CD4-positive, alpha-beta T cell treated with Interleukin-4 for 1 hour (primary cell): ENCODE measurements at regions not wholly inside any gene's neighbourhood (a gene's known extent, or its start where the extent isn't known, plus 50 kb on each side); places are given as distances from the start of the nearest gene placed in this dataset.

Source experiments
- DNase-seq, 2 donors: peaks; one replicate each; pipeline ENCODE4 v3.0.0-alpha.2; 2020 to 2022

DNA sequence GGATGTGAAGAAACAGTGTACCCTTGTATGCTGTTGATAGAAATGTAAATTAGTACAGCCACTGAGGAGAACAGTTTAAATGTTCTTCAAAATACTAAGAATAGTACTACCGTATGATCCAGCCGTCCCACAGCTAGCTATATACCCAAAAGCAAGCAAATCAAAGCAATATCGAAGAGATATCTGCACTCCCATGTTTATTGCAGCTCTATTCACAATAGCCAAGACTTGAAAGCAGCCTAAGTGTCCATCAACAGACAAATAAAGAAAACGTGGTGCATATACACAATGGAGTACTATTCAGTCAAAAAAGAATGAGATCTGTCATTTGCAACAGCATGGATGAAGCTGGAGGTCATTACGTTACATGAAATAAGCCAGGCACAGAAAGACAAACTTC lies 88.5 kb upstream of the SLC38A4 start:
- DNase-seq: no peak

DNA sequence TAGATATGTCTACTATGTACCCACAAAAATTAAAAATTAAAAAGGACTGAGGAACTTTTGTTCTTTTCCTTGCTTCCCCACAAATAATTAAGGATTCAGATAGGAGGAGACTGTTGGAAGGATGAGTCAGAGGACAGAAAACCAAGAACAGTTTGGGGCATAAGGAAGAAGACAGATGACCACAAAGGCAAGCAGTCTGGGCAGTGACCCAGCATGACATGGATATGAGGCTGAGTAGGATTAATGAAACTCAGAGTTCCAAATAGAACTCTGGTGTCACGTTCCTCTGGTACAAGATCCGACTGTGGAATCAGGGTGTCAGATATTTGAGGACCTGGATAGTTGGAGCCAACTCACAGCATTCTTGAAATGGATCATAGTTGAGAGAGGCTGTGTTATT lies 89.3 kb upstream of the SLC38A4 start:
- DNase-seq: no peak

DNA sequence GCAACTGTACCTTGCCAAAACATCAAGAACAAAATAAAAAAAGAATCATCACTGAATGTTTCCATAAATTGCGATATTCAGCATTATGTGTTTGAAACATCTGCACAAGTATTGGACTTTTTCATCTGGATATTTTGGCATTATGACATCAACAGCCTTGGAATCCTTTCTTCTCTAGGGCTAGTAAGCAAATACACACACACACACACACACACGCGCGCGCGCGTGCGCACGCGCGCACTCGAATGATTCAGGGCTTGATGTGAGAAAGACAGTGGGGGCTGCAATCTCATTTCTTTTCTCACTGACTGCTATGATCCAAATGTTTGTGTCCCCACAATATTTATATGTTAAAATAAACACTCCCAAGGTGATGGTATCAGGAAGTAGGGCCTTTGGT lies 90.0 kb upstream of the SLC38A4 start:
- DNase-seq: no peak

DNA sequence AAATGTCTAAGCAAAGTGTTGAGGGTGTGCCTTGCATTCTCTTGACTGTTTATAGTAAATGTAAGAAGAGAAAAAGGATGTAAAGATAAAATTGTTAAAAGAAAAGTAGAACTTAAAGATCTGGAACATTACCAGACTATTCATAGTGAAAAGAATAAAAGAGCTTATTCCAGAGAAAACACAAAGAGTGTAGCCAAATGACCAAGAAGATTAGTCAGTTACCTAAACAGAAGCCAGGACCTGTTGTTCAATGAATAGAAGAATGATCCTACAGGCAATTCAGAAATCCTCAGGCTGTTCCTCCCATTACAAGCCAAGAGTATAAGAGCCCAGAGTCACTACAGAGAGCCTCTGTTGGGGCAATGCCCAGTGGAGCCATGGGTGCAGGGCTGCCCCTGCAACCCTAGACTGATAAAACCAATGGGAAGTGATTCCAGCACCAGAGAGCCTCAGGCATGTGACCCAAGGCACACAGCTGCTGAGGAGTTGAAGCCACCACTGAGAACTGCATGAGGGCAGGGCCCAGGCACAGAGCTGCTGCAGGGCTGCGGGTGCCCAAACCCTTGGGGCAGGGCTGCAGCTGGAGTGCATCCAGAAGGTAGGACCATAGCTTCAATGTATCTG lies 91.1 kb upstream of the SLC38A4 start:
- no peak for DNase-seq

DNA sequence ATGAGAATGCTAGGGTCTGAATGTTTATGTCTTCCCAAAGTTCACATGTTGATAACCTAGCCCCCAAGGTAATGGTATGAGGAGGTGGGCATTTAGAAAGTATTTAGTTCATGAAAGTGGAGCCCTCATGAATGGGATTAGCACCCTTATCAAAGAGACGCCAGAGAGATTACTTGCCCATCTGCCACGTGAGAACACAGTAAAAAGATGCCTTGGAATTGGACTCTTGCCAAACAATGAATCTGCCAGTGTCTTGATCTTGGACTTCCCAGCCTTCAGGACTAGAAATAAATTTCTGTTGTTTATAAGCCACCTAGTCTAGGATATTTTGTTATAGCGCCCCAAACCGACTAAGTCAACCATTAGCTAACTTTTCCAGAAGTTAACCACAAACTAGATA lies 92.0 kb upstream of the SLC38A4 start:
- DNase-seq: no peak

DNA sequence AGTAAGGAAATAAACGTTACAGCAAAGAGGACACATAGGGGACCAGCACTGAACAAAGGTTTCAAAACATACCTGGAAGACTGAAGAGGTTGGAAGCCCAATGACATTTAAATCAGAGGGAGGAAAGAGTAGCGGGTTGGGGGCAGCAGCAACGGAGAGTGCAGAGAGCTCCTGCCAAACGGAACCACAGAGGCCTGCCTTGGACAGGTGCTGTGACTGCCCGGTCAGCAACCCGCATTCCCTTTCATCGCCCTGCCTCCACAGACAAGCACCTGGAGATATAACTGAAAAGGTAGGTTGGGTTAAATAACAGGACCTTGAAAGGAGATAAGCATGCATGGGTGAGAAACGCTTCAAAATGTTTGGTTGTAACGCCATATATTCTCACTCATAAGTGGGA lies 92.8 kb upstream of the SLC38A4 start:
- no peak for DNase-seq

DNA sequence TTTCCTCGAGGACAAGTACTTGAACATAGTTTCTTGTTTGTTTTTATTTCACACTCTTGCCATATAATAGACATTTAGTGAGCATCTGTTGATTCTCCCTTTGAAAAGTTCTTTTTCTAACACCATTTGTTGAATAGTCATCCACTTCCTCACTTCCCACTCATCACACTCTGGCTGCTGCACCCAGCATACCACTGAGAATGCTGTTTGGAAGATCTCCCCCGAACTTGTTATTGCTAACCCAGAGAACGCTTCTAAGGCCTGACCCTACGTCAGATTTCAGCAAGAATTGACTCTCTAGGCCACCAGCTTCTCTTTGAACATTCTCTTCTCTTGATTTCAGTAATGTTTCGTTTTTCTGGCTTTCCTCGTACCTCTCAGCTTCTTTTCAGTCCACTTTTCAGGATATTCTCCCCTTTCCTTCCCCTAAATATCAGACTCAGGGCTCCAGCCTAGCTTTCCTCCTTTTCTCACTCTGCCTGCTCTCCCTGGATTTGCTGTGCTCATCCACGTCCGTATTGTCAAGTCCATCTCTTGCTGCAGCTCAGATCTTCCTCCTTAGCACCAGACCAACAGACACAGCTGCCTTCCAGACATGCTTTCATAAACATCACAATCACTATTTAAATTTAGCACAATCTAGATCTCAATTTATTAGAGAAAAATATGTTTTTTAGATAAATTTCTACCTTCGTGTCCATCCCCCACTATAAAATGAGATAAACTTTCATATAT lies 94.0 kb upstream of the SLC38A4 start:
- DNase-seq: no peak

DNA sequence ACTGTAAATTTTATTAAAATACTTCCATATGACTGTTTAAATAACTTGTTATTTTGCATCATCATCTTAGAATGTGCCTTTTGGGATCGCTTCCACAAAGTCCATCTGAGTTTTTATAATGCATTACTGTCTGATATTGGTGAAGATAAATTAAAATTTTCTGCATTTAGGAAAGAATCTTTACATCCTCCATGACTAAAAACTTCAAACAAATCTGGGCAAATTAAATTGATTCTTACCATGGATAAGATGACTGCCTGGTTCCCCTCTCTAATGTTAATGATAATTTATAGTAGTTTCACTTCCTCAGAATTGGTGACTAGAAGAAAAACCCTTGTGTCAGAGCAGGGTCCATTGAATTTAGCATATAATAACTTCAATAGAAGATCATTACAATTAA lies 94.7 kb upstream of the SLC38A4 start:
- no peak for DNase-seq

DNA sequence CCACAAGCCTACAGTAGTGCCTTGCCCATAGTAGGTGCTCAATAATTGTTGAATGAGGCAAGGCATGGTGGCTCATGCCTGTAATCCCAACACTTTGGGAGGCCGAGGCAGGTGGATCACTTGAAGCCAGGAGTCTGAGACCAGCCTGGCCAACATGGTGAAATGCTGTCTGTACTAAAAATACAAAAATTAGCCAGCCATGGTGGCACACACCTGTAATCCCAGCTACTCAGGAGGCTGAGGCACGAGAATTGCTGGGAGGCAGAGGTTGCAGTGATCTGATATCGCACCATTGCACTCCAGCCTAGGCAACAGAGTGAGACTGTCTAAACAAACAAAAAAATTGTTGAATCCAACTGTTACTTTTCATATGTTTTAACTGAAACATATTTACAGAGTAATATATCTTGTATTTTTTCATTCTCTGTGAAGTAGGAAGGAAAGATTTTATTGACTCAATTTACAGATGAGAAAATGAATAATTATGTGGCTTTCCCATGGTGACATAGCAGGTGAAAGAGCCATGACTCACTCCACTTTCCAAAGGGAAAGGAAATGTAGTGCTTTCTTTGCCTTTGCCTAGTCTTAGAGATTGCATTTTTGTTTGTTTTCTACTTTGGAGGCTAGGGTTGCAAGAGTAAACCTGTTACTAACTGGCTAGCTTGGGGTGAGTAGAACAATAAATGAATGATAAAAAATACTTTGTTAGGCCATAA lies 95.4 kb upstream of the SLC38A4 start:
- DNase-seq: no peak

DNA sequence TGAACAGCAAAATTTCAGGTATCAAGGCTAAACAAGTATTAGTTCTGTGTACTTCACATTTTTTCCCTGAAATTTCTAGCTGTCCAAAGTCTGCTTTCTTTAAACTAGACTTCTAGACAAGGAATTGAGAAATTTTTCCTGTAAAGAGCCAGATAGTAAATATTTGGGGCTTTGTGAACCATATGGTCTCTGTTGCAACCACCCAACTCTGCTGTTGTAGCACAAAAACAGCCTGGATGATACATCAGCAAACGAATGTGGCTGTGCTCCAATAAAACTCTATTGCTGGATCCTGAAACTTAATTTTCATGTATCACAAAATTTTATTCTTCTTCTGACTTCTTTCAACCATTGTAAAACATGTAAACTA lies 96.0 kb upstream of the SLC38A4 start:
- DNase-seq: no peak

DNA sequence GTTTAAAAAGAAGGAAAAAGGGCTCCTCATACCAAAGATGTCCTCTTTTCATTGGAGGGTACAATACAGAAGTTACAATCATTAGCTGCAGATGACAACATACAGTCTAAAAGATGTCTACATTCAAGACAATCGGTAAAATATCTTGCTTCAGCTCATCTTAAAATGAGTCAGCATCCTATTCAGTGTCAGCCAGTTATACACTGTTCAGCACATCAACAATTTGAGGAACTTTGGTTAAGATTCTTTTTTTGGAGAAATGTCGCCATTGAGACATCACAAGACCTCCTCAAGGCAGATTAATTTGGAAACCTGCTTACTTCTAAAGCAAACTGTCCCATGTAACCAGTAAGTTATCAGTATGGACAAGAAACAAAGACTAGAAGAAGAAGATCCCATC lies 100.7 kb upstream of the SLC38A4 start:
- DNase-seq: no peak

DNA sequence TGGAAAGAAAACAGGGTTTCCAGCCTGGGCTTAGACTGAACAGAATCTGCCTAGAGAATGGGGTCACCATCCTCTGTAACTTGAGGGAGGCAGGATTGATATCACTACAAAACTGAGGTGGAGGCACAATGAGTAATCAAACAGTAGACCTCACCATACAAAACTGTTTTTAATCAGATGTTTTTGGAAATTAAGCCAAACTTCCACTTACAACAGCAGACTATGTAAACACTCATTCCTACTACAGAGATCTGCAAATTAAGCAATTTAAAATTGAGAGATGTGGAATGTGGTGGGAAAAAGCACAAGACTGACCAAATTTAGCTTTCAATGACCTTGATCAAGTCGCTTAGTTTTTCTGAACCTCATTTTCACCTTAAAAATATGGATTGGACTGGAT lies 104.3 kb upstream of the SLC38A4 start:
- no peak for DNase-seq

DNA sequence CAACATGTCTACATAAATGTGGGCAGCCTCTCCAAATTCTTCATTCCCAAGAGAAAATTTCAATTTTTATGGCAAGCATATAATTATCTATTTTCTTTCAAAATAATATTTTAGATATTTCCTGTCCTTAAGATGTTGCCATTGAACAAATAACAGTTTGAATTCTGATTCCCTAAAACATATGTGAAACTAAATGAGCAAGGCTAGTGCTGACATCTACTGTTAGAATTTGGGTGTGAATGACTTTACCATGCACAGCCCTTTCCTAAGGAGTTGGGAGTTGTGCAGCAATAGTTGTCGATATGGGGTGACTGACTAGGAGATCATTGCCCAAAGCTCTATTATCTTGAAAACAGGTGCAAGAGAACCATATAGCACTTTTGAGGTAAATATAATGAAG lies 108.2 kb upstream of the SLC38A4 start:
- peak in 1 of 2 donors; percentile 19 for DNase-seq

DNA sequence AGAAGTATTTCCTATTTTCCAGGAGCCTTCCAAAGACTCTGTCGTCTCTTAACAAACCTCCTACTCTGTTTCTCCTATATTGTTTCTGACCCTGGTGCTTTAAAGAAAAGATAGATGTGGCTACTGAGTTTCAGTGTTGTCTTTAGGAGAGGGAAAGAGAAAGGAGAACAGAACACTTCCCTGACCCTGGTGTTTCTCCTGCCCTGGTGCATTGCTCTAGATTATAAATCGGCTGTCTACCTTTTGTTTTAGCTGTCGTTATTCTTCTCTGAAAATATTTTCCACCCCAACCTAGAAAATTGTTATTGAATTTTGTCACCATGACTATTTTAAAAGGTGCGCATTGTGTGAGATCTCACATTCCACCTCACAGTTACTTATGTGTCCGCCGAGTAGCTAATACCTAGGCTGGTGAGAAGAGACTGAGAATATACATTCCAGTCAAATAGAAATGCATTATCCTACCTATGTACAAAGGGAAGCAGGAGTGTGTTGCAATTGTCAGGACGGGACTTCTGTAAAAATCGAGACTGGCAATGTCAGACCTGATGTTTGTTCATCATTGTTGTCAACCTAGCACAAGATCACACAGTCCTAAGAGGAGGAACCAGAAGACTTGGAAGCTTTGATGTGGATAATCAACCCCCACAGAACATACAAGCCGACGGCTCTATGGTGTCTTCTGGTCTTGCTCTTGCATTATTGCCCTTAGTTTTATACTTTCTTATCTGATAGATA lies 108.7 kb upstream of the SLC38A4 start:
- DNase-seq: no peak

DNA sequence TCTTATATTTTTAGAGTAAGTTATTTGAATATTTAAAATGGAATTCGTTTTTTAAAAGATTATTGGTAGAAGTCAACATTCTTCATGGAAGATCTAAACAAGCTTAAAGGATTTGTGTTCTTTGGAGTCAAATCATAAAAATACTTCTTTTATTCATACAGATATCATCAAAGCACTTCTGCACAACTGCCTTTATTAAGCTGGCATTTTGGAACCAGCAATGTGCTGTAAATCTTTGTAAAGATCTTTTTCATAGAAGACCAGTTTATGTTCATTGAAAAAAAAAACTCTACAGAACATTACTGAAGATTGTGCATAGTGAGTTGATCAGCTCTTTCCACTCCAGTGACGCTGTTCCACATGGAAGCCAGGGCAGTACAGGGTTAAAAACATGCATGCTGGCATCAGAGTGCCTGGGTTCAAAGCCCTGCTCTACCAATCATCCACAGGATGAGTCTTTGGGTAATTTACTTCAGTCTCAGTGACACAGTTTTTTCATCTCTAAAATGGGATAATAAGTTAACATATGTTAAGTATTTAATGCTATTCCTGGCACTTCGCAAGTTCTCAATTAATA lies 109.6 kb upstream of the SLC38A4 start:
- DNase-seq: no peak

DNA sequence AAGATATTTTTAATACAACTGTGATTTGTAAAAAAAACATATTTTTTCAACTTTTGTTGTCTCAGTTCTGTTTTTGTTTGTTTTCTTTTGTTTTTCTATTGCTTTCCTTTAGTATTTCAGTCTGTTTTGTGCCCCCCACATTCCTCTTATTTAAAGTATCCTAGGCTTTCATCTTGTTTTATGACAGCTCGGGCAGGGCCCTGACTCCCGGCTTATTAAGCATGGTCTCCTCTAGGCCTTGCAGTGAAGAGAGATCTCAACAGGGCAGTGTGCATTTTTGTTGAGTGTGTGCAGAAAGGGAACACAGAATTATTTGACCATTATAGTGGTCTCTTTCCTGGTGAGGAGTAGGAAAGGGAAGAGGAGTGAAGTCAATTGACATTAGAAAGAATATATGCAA lies 110.2 kb upstream of the SLC38A4 start:
- no peak for DNase-seq

DNA sequence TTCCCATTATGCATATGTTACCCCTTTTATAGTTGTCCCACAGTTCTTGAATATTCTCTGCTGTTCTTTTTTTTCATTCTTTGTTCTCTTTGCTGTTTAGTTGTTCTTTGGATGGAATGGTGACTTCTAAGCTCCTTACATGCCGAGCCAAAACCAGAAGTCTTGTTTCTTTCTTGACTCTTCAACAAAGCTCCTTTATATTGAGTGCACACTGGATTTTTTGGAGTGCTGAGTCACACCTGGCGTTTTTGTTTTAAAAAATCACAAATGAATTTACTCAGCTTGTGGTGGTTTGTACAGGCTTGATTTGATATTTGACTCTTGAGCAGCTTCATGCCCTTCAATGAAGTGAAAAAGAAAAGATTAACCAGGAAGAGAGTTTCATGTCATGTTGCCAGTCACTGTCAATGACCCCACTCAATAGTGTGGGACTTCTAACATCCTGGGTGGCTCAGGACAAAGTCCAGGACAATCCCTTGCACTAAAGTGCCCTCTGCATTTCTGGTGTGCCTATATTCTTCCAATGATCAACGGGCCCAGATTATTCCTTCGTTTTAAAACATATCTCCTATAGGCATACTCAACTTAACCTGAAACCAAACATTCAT lies 112.4 kb upstream of the SLC38A4 start:
- no peak for DNase-seq

DNA sequence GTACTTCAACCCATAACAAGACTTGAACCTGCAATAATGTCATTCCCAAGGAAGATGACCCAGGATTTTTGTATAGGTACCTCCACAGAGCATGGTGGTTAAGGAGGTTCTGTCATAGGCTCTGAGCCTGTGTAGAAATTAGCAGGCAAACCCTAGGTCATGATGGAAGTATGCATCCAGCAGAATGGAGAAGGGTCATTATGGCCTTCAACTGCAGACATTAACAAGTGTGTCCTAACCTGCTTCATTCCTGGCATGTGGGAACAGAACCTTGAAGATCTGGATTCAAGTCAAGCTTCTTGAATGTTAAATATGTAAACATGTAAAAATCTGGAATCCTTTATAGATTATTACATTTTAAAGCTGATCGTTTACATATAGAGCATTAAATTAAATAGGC lies 116.2 kb upstream of the SLC38A4 start:
- DNase-seq: no peak

DNA sequence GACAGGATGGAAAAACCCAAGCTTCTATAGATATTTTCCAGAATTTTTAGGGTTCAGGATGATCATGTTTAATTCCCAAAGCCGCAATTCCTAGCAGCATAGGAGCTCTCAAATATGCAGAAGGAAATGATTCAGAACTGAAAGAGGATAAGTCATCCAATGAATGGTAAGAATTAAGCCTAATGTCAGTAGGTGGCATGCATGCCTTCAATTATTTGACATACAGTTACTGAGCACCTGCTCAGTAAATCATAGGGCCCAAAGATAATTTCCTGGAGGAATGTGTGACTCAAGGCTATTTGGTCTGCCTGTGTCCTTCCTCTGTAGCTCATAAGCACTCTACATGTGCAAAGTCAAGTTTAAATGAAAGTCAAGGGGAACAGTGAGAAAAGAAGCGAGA lies 116.8 kb upstream of the SLC38A4 start:
- DNase-seq: no peak

DNA sequence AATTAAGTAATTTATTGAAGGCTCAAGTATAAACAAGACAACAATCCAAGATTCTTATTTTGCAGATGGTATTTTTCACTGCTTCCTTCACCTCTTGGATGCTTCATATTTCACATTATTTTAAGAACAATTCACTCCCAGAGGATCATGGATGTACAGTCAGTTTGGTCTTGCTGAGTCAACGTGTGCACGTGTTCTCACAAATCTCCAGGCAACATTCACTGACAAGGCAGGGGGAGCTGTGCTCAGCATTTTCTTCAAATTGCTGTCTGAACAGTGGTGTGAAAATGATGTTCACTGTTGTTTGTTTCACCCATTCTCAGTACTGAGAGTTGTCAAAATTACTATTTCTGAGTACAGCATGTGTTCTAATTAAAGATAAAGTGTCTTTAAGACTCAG lies 118.3 kb upstream of the SLC38A4 start:
- no peak for DNase-seq

DNA sequence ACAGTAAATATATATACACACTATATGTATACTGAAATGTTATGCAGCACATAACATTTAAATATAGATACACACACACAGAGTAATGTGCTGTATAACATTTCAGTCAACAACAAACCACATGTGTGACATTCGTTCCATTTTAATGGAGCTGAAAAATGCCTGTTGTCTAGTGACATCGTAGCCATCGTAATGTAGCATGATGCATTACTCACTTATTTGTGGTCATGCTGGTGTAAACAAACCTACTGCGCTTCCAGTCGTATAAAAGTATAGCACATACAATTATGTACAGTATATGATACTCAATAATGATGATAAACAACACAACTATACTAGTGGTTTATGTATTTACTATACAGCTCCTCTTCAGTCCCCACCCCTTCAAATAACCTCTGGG lies 119.0 kb upstream of the SLC38A4 start:
- DNase-seq: no peak

DNA sequence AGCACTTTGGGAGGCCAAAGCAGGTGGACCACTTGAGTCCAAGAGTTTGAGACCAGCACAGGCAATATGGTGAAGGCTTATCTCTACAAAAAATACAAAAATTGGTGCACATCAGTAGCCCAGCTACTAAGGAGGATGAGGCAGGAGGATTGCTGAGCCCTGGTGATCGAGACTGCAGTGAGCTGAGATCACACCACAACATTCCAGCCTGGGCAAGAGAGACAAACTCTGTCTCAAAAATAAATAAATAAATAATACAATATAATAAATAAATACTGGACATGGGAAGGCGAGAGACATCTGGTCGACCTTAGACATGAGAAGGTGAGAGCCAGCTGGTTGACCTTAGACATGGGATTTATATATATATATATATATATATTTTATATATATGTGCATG lies 119.8 kb upstream of the SLC38A4 start:
- no peak for DNase-seq

DNA sequence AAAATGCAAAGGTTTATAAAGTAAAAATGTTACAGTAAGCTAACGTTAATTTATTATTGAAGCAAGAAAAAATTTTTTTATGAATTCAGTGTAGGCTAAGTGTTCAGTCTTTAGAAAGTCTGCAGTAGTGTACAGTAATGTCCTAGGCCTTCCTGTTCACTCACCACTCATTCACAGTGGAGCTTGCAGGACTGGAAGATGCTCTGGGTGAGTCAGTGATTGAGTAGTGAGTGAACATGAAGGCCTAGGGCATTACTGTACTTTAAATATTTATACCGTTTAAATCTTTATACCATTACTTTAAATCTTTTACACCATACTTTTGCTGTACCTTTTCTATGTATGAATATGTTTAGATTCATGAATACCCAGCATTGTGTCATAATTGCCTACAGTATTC lies 120.3 kb upstream of the SLC38A4 start:
- DNase-seq: no peak
